ENCODE measurements at regions not wholly inside any gene's neighbourhood (a gene's known extent, or its start where the extent isn't known, plus 50 kb on each side); places are given as distances from the start of the nearest gene placed in this dataset.
A peak's percentile ranks its signal among the peaks of the same experiment; 100 is the strongest.
"Not testable (repeated sequence)": the region's sequence is repeated elsewhere in the genome, so short reads cannot be mapped to it uniquely, and the experiment has no call there.

DNA sequence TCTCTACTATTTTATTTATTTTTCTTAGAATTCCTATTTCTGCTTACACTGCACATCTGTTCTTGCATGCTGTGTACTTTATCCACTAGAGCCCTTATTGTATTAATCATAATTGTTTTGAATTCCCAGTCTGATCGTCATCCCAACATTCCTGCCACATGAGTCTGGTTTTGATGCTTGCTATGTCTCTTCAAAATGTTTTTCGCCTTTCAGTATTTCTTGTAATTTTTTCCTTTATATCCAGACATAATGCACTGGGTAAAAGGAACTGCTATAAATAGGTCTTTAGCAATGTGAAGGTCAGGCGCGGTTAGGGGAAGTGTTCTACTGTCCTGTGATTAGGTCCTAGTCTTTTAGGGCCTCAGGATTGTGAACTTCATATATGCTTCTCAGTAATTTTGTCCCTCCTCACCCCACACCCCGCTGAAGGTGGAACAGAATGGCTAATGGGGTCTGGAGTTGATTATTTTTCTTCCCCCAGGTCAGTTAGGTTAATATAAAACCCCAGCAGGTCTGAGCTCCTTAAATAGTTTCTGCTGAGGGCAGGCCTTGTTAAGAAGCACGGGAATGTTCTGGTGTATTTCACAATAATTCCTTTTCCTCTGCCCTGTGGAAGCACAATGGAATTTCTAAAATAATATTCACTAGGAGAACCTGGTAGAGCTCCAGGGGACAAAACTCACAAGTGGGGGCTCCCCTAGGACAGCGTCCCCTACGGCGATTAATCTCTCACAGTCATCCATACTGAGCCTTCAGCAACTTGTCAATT lies 146.6 kb upstream of the TUT7 start:
- DNase-seq = no peak

DNA sequence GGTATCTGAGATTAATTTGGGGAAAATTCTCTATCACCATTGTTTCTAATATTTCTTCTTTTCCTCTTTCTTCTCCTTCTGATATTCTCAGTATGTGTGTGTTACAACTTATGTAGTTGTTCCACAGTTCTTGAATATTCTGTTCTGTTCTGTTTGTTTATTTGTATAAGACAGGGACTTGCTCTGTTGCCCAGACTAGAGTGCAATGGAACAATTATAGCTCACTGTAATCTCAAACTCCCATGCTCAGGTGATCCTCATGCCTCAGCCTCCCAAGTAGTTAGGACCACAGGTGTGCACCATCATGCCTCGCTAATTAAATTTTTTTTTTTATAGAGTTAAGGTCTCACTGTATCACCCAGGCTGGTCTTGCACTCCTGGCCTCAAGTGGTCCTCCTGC lies 145.8 kb upstream of the TUT7 start:
- no peak for DNase-seq

DNA sequence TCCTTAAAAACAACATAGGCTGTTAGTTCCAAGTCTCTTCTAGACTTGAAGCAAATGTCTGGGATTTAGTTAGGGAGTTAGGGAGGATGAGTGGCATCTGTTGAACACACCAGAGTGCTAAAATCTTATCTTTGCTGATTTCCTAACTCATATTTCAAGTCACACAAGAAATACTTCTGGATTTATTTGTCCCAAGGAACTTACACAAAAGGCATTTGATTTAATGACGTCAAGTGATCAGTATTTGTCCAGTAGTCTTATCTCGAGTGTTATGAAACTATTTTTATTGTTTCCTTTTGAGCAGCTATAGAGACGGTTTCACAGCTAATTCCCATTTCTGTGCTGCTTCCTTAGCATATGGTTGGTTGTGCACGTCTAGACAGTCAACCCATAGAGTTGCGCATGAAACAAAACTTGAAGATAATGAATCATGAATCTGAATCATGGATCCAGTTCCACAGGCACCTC lies 140.5 kb upstream of the TUT7 start:
- DNase-seq = no peak

DNA sequence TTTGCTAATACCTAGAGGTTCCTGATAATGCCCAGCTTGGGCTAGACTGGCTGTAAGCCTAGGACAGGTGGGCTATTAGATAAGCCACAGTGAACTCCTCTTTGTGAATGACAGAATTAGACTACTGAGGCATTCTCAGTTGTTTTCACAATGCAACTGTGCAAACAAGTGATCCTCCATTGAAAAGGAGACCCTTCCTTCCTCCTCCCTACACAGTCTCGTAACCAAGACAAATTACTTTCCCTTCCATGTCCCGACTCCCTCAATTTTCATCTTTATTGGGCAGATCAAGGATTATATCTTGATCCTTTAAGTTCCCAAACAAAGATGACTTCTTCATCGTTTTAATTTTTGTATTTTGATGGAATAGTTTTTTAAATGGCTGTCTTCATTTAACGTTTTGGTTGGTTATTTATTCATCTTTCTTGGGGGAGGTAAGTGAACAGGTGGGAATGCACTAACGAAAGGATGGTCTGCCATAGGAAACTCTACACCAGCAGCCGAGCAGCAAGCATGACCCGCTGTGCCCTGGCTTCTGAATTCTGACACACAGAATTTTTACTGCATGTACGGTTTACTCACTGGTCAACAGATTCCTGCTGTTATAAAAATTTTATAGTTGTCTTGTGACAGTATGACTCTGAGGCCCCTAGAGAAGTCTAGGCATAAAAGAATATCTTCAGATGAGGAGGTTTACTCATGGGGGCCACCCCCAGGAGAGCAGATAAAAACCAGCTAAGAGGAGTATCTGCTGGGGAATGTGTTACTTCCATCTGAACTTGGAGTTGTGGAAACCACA lies 137.5 kb upstream of the TUT7 start:
- DNase-seq = no peak

DNA sequence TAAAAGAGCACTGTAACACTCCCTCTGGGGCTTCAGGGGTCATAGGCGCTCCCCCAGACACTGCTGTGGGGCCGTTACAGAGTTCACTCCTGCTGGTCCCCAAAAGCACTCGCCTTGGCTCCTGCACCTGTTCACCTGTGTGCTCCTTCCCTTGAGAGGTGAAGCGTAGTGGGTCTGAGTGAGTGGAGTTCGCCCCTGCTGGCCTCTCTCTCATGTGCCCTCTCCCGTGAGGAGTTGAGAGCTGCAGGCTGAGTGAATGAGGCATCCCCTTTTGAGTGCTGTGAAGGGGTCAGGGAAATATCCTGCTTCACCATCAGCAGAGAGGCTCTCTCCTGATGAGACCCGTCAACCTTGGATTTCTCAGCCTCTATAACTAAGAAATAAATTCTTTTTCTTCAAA lies 134.6 kb upstream of the TUT7 start:
- DNase-seq = no peak

DNA sequence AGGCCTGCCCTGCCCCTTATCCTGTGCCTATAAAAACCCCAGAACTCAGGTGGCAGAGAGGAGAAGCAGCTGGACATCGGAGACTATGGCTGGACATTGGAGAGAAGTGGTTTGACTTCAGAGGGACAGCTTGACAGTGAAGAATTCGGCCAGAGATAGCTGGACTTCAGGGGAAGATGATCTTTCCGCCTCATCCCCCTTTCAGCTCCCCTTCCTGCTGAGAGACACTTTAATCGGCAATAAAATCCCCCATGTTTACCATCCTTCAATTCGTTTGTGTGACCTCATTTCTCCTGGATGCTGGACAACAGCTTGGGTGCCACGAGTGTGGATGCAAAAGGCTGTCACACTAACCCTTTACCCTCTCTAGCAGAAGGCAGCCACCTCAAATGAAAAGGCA lies 134.1 kb upstream of the TUT7 start:
- no peak for DNase-seq

DNA sequence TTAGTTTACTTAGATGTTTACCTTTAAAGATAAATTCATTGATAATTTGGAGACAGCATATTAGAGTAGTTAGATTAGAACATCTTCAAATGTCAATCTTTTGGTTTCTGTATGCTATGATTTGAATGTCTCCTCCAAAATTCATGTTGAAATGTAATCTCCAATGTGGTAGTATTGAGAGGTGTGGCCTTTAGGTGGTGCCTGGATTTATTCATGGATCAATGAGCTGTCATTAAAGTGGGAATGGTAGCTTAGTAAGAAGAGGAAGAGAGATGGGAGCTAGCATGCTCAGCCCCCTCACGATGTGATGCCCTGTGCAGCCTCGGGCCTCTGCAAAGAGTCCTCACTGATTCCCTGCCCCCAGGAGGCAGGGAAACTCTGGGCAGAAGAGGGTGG lies 133.6 kb upstream of the TUT7 start:
- DNase-seq = no peak

DNA sequence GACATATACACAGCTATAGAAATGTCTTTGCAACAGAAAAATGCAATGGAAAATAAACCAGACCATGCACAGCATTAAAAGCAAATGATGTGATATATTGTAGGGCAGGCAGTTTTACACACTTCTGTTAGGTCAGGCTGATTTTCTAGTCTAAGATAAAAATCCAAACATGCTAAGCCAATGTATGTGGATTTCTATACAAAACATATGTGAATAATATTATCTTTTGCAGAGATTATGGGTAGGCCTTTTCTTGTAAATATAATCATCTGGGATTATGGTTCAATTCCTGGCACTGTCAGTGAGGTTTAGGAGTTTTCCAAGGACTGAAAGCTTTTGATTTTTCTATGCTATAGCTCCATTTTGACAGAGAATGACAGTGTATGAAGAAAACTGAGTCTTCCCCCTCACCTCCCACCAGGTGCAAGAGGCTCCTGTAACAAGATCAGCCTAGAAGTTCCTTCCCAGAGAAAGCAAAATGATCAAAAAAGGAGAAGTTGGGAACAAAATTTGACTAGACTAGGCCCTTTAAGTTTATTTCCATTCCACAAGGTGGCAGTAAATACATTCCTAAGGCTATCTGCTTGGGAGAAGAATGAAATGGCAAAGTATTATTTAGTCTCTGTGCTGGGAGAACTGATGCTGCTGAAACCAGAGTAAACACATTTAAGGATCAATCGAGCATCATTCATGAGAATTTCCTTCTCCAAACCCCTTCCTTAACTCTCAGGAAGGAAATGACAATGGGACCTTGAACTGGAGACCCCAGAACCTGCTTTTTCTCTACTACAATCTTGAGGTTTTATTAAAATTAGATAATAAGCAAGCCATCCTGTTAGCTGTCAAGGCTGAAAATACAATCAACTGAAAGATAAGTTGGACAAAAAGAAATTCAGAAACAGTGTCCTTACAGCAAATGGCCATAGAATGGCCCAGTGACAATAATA lies 133.0 kb upstream of the TUT7 start:
- peak in 1 of 56 donors; percentile 2 for DNase-seq

DNA sequence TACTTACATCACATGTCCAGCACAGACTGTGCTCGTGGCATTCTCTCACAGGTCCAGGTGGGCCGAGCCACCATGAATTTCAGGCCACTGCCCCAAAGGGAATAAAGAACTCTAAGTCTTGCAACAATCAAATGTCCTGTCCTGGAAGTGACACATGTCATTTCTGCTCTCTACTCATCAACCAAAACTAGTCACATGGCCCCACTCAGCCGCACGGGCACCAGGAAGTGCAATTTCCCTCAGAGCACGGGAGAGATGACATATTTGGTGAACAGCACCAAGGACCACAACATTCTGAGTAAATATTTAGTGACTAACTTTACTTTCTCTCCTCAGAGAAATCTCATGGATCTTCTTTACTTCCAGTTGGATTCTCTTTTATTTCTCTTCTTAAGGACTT lies 131.1 kb upstream of the TUT7 start:
- DNase-seq = no peak

DNA sequence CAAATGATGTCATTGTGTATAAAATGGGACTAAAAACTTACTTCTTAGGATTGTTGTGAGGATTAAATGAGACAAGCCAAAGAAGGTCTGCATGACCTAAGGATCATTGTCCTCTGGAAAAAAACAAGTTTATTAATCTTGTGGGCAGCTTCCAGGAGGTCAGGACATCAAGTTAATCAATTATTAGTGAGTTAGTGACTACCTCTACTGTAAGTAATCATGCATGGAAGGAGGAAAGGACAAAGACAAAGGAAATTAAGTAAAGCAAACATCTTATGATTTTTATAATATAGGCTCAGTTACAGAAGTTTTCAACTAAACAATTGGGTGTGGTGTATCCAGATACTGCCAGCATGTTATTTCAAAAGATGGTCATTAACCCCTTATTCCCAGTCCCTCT lies 129.3 kb upstream of the TUT7 start:
- no peak for DNase-seq

DNA sequence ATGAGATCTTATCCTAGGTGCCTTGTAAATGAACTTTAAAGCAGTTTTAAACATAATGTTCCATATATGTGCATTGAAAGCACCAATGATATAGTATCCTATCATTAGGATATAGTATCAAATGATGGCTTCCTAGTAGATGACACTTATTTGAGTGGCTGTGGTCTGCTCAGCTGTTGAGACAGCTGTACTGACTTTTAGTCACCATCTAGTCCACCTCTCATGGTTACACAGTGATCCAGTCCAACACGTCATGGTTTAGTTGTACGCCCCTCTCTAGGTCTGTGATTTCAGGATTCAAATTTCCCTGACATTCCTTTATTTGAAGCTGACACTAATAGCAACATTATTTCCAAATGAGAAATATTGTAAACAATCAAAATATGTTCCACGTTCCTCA lies 127.3 kb upstream of the TUT7 start:
- no peak for DNase-seq

DNA sequence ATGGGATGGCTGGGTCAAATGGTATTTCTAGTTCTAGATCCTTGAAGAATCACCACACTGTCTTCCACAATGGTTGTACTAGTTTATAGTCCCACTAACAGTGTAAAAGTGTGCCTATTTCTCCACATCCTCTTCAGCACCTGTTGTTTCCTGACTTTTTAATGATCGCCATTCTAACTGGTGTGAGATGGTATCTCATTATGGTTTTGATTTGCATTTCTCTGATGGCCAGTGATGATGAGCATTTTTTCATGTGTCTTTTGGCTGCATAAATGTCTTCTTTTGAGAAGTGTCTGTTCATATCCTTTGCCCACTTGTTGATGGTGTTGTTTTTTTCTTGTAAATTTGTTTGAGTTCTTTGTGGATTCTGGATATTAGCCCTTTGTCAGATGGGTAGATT lies 121.0 kb upstream of the TUT7 start:
- DNase-seq = not testable (repeated sequence)

DNA sequence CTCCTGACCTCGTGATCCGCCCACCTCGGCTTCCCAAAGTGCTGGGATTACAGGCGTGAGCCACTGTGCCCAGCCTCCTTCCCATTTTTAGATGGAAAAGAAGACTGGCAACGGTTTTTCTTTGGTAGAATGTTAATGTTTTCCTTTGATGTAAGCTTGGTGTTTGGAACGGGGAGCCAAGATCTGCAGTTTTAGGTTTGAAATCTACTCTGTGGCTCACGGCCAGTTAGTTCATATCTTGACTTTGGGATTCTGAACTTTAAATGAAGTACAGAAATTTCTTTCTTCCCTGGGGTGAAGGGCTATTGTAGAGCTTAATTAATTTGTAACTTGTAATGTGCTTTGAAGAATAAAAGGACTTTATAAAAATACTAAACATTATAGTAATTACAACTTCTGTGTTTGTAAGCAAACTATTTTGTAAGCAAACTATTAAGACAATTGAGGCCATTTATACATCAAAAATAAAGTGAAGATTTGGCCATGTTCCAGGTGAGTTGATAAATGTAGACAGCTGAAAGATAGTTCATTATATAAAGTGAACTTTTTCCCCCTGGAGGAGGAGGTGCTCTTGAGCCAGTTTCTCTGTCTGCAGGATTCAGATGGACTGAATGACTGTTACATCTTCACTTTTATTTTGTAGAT lies 117.1 kb upstream of the TUT7 start:
- DNase-seq = no peak

DNA sequence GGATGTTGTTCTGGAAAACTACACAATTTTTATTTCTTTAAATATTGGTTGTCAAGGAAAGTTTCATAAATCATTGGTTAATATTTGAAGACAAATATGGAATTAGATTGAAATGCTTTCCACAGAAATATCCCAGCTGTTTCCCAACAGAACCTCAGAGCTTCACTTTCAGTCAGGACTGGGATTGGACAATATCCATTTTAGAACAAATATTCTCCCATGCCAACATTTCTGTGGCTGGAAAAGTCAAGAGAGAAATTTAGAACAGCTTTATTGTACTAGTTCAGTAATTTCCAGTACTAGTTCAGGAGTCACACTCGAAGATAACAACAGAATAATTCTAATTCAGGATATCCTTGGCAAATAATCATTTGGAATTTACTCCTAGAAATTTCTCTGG lies 116.1 kb upstream of the TUT7 start:
- no peak for DNase-seq

DNA sequence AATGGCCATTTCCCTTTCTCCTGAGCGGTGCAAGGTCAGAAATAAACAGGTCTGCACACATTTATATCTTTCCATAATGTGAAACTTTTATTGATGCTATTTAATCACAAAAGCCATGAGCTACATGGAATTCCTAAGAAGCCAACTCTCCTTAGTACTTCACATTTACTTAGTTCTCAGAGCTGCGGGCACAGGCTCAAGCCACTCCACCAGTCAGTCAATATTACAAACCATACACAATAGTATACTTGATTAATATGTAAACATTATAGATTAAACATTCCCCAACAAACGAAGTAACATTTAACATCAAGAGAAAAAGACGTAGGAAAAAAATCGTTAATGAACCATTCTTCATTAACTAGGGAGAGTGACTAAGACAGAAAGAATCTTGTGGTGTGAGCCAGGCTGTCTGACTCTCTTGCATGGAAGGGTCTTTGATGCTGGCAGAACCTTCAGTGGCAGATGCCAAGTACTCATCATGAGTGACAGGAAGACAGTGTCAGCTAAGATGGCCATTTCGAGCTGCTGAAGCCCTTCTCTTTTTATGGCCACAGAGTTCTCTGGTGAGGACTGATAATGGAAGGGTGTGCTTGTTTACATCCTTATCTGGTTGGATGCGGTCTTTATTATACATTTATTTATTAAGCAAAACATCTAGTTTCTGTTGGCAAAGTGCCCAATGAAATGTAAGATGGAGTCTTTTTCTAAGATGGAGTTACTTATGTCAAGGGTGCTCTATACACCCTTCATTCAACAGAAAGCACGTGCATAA lies 115.5 kb upstream of the TUT7 start:
- no peak for DNase-seq

DNA sequence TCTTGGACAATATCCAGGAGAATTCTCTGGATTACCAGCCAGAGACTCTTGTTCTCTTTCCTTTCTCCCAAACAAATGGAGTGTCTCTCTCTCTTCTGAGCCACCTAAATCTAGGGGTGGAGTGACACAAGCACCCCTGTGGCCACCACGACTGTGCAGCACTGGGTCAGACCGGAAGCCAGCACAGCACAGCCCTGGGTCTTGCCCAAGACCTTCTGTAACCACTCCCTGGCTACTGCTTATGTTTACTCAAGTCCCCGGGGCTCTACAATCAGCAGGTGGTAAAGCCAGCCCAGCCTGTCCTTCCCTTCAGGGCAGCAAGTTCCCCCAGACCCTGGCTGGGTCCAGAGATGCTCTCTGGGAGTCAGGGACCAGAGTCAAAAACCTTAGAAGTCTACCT lies 110.0 kb upstream of the TUT7 start:
- no peak for DNase-seq

DNA sequence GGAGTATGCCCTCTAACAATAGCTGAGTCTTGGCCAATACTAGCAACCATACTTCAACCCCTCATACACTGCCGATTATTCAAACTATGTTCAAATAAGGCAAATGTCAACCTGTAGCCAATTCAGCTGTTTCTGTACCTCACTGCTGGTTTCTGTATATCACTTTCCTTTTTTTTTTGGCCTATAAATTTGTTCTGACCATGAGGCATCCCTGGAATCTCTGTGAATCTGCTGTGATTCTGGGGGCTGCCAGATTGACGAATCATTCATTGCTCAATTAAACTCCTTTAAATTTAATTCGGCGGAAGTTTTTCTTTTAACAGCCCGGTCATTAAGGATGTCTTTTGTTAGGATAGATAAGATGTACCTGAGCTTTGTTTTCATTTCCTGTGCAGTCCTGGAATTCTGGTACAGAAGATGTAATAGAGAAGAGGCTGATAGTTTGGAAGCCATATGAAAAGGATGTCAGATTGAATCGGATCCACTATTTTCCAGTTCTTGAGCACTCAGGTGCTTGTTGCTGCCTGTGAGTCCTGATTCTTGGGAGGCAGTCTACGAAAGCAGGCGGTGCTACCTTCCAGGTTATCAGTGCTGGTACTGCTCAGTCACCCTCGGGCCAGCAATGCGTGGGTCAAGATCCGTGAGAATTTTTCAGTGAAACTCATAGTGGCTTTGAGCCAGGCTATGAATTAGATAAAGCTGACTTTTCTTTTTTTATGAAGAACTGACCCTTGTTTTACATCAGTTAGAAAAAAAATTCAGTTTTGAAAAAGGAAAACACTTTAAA lies 106.2 kb upstream of the TUT7 start:
- DNase-seq = no peak

DNA sequence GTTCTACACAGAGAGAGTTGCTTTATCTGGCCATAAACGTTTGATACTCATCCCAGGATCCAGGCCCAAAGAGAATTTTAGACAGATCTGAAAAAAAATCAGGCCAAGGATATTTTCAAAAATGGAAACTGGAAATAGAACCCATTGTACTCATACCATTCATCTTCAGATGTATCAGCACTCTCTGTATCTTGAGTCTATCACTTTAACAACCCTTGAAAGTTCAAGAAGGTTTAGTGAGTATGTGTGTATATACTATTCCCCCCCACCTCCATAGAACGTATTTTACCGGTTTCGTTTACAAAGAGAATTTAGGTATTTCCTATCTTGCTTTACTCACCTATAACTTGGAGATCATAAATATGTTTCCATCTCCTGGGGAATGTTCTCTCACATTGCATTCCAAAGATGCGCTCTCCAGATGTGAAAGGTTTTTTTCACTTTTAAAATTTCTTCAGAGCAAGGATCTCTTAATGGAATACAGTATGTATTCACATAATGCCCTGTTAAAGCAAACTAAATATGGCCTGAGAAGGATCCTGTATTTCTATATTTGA lies 105.5 kb upstream of the TUT7 start:
- DNase-seq = no peak

DNA sequence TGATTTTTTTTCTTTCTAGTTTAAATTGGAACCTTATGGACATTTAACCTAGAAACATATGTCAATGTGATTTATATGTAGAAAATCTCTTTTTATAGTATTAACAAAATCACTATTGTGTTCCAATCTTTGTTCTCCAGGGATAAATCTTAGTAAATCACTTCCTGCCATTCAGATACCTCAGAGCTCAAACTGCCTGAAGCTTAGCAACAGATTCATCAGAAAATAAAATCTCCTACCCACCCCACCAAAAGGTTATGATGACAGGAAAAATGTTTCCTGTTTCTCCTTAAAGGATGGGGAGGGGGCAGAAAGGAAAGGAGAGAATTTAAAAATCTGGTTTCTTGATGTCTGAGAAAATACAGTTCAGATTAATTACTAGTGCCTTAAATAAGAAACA lies 105.0 kb upstream of the TUT7 start:
- DNase-seq = no peak
